CD4-positive, alpha-beta memory T cell (primary cell): ENCODE measurements at regions not wholly inside any gene's neighbourhood (a gene's known extent, or its start where the extent isn't known, plus 50 kb on each side); places are given as distances from the start of the nearest gene placed in this dataset.

Experiments
- CTCF ChIA-PET: fragments of 350-600 bp; sonication (Branson Sonifier 250); formaldehyde crosslinking; loops from one replicate; lab custom pipeline; 2021; ENCODE audit warnings: inconsistent platforms; ENCODE audit not compliant: partially characterized antibody; lab: Charles Lee
- POLR2A ChIA-PET: fragments of 350-600 bp; sonication (Branson Sonifier 250); formaldehyde crosslinking; loops from one replicate; lab custom pipeline; 2021; ENCODE audit not compliant: partially characterized antibody; lab: Charles Lee
- DNase-seq, 5 donors: peaks; one replicate each; pipeline versions ENCODE4 v3.0.0 to v3.0.0-alpha.2; 2020 to 2022; ENCODE audit warnings: mixed read lengths in 1 of 5
- H3K27ac ChIP-seq: one replicate; pipeline ENCODE4 v1.7.0; 2013; ENCODE audit warnings: low read depth, low read length
- H3K27me3 ChIP-seq: 2 replicates; pipeline ENCODE4 v1.7.0; 2013; ENCODE audit warnings: mild to moderate bottlenecking, low read length, moderate library complexity; ENCODE audit not compliant: insufficient read depth
- H3K36me3 ChIP-seq: 2 replicates; pipeline ENCODE4 v1.7.0; 2013; ENCODE audit warnings: mild to moderate bottlenecking, low read length, moderate library complexity; ENCODE audit not compliant: insufficient read depth
- H3K4me1 ChIP-seq: 2 replicates; pipeline ENCODE4 v1.7.0; 2013; ENCODE audit warnings: mild to moderate bottlenecking, low read length, moderate library complexity; ENCODE audit not compliant: insufficient read depth
- H3K4me3 ChIP-seq, 2 donors: one replicate each; pipeline ENCODE4 v1.7.0; 2013; ENCODE audit warnings: low read length in 2 of 2, mild to moderate bottlenecking in 1 of 2
- H3K9me3 ChIP-seq, 2 donors: one replicate each; pipeline ENCODE4 v1.7.0; 2013; ENCODE audit warnings: low read length in 2 of 2, control low read depth in 1 of 2; ENCODE audit not compliant: control insufficient read depth in 1 of 2
- H3K27ac Mint-ChIP-seq, 7 donors: one replicate each; pipeline ENCODE4 v1.8.0; 2020 to 2021; ENCODE audit warnings: mixed read lengths in 7 of 7, mild to moderate bottlenecking in 6 of 7, inconsistent platforms in 3 of 7, moderate library complexity in 3 of 7
- H3K27me3 Mint-ChIP-seq, 2 donors: one replicate each; pipeline ENCODE4 v1.8.0; 2020 to 2021; ENCODE audit warnings: mixed read lengths in 2 of 2
- H3K36me3 Mint-ChIP-seq, 2 donors: one replicate each; pipeline ENCODE4 v1.8.0; 2020 to 2021; ENCODE audit warnings: mixed read lengths in 2 of 2, inconsistent platforms in 1 of 2, mild to moderate bottlenecking in 1 of 2
- H3K4me1 Mint-ChIP-seq, 4 donors: one replicate each; pipeline ENCODE4 v1.8.0; 2020 to 2021; ENCODE audit warnings: mixed read lengths in 4 of 4, mild to moderate bottlenecking in 1 of 4
- H3K4me3 Mint-ChIP-seq, 8 donors: one replicate each; pipeline ENCODE4 v1.8.0; 2020 to 2021; ENCODE audit warnings: mixed read lengths in 8 of 8, mild to moderate bottlenecking in 7 of 8, moderate library complexity in 6 of 8, inconsistent platforms in 3 of 8
- H3K9me3 Mint-ChIP-seq, 8 donors: one replicate each; pipeline ENCODE4 v1.8.0; 2020 to 2021; ENCODE audit warnings: mixed read lengths in 8 of 8, mild to moderate bottlenecking in 5 of 8, inconsistent platforms in 3 of 8, moderate library complexity in 1 of 8
- intact Hi-C: fragments of 100-400 bp; cut with micrococcal nuclease; formaldehyde crosslinking; loops from one replicate; pipeline ENCODE4 v1.15.1; 2023

- H3K4me3 ChIP-seq = no peak overlapping the region
- ChIA-PET CTCF (no interaction called here), POLR2A (no interaction called here)
- no peaks in the 10 kb centered on the region for H3K4me1 ChIP-seq
- Mint-ChIP-seq H3K4me3 (no peak overlapping the region), H3K27ac (no peak overlapping the region), H3K36me3 (no peaks in the 10 kb centered on the region), H3K27me3 (no peaks in the 10 kb centered on the region), H3K9me3 (peaks cover 0 to 15% (median 1%) of the 10 kb centered on the region in 8 donors), H3K4me1 (no peaks in the 10 kb centered on the region)
- no peak for DNase-seq
- intact Hi-C loops = no loop called here
- H3K27ac ChIP-seq = no peak overlapping the region
- H3K27me3 ChIP-seq = no peaks in the 10 kb centered on the region
- no peaks in the 10 kb centered on the region for H3K36me3 ChIP-seq
- H3K9me3 ChIP-seq = no peaks in the 10 kb centered on the region
Observed at GRCh38 chr13:62635161-62635560, 1219.5 kb upstream of the PCDH20 start.

- Mint-ChIP-seq H3K4me3 (no peak overlapping the region), H3K36me3 (no peaks in the 10 kb centered on the region), H3K27ac (no peak overlapping the region), H3K27me3 (no peaks in the 10 kb centered on the region), H3K9me3 (peaks cover 0 to 15% (median 1%) of the 10 kb centered on the region in 8 donors), H3K4me1 (no peaks in the 10 kb centered on the region)
- Histone ChIP-seq H3K4me1 (no peaks in the 10 kb centered on the region), H3K4me3 (no peak overlapping the region), H3K36me3 (no peaks in the 10 kb centered on the region), H3K9me3 (no peaks in the 10 kb centered on the region), H3K27ac (no peak overlapping the region), H3K27me3 (no peaks in the 10 kb centered on the region)
- DNase-seq = no peak
- intact Hi-C loops = no loop called here
- ChIA-PET CTCF (no interaction called here), POLR2A (no interaction called here)
Observed at GRCh38 chr13:62633448-62633847, 1217.8 kb upstream of the PCDH20 start.

DNA sequence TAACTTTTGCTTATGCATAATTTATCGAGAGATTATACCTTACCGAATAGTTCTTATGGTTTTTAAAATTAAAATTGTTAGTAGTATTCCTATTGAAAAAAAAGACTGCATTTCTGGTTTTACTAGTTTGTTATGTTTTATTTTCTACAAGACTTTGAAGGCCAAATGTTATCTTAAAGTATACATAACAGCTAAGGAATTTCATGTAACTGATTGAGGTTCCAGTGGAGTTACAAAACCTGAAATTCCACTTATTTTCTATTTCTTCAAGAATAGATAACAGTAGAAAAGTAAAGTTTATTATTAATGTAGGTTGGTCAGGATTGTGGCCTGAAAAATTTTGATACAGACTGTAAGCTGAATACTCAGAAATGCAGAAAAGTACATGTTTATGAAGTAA lies 1216.0 kb upstream of the PCDH20 start:
- Histone ChIP-seq H3K9me3 (no peaks in the 10 kb centered on the region), H3K27ac (no peak overlapping the region), H3K36me3 (no peaks in the 10 kb centered on the region), H3K4me3 (no peak overlapping the region), H3K4me1 (no peaks in the 10 kb centered on the region), H3K27me3 (no peaks in the 10 kb centered on the region)
- no peak overlapping the region for H3K4me3 Mint-ChIP-seq
- no peaks in the 10 kb centered on the region for H3K36me3 Mint-ChIP-seq
- ChIA-PET CTCF (no interaction called here), POLR2A (no interaction called here)
- no peak overlapping the region for H3K27ac Mint-ChIP-seq
- peaks cover 0 to 10% (median 2%) of the 10 kb centered on the region in 8 donors for H3K9me3 Mint-ChIP-seq
- intact Hi-C loops = no loop called here
- no peaks in the 10 kb centered on the region for H3K4me1 Mint-ChIP-seq
- H3K27me3 Mint-ChIP-seq = no peaks in the 10 kb centered on the region
- DNase-seq = no peak

- intact Hi-C loops = no loop called here
- ChIA-PET CTCF (no interaction called here), POLR2A (no interaction called here)
- H3K4me3 ChIP-seq = no peak overlapping the region
- H3K27me3 Mint-ChIP-seq = no peaks in the 10 kb centered on the region
- no peak overlapping the region for H3K27ac Mint-ChIP-seq
- no peaks in the 10 kb centered on the region for H3K27me3 ChIP-seq
- H3K9me3 Mint-ChIP-seq = peaks cover 0 to 10% (median 2%) of the 10 kb centered on the region in 8 donors
- no peaks in the 10 kb centered on the region for H3K9me3 ChIP-seq
- DNase-seq = no peak
- H3K4me1 ChIP-seq = no peaks in the 10 kb centered on the region
- H3K4me3 Mint-ChIP-seq = no peak overlapping the region
- no peaks in the 10 kb centered on the region for H3K36me3 Mint-ChIP-seq
- no peak overlapping the region for H3K27ac ChIP-seq
- H3K4me1 Mint-ChIP-seq = no peaks in the 10 kb centered on the region
- H3K36me3 ChIP-seq = no peaks in the 10 kb centered on the region
Observed at GRCh38 chr13:62631124-62631523, 1215.5 kb upstream of the PCDH20 start.

DNA sequence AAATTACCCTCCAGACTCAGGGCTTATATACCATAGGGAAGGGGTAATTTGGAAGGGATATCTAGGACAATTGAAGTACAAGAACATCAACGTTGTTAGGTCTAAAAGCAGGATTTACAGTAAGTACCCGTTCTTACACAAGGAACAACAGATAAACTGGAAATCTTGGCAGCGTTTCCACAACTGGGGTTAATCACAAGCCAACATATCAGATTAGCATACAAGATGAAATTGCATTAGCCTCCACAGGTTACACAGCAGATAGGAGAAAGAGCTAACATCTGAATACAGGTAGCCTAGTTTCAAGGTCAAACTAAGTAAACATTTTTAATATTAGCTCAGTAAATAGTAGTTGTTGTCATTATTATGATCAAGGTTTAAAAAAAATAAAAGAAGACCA lies 1214.0 kb upstream of the PCDH20 start:
- H3K4me3 ChIP-seq = no peak overlapping the region
- peaks cover 0 to 15% (median 4%) of the 10 kb centered on the region in 8 donors for H3K9me3 Mint-ChIP-seq
- H3K27ac ChIP-seq = no peak overlapping the region
- H3K4me3 Mint-ChIP-seq = no peak overlapping the region
- no peaks in the 10 kb centered on the region for H3K36me3 Mint-ChIP-seq
- intact Hi-C loops = no loop called here
- H3K4me1 Mint-ChIP-seq = no peaks in the 10 kb centered on the region
- H3K27ac Mint-ChIP-seq = no peak overlapping the region
- no peaks in the 10 kb centered on the region for H3K36me3 ChIP-seq
- H3K4me1 ChIP-seq = no peaks in the 10 kb centered on the region
- H3K27me3 Mint-ChIP-seq = no peaks in the 10 kb centered on the region
- no peaks in the 10 kb centered on the region for H3K27me3 ChIP-seq
- ChIA-PET CTCF (no interaction called here), POLR2A (no interaction called here)
- no peak for DNase-seq
- H3K9me3 ChIP-seq = no peaks in the 10 kb centered on the region

- Histone ChIP-seq H3K9me3 (no peaks in the 10 kb centered on the region), H3K4me1 (no peaks in the 10 kb centered on the region), H3K4me3 (no peak overlapping the region), H3K27ac (no peak overlapping the region), H3K36me3 (no peaks in the 10 kb centered on the region), H3K27me3 (no peaks in the 10 kb centered on the region)
- Mint-ChIP-seq H3K4me1 (no peaks in the 10 kb centered on the region), H3K27ac (no peak overlapping the region), H3K36me3 (no peaks in the 10 kb centered on the region), H3K27me3 (no peaks in the 10 kb centered on the region), H3K9me3 (peaks cover 0 to 16% (median 10%) of the 10 kb centered on the region in 8 donors), H3K4me3 (no peak overlapping the region)
- DNase-seq = no peak
- ChIA-PET POLR2A (no interaction called here), CTCF (no interaction called here)
- intact Hi-C loops = no loop called here
Observed at GRCh38 chr13:62627226-62627625, 1211.6 kb upstream of the PCDH20 start.

DNA sequence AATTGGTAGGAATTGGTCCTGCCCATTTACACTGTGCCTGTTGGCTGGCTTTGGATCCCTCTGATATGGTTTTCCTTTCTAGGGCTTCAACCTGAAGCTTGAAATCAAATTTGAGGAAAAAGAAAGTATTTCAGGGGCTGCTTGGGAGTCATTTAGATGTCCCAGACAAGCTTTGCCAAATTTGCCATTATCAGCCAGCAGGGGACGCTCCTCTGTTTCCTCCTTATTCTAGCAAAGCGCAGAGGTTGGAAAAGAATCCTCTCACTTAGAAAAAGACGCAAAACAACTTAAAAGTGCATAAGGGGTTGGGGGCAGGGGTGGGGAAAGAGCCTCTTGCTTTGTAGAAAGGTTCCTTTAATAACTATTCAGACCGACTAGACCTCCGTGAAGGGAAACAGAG lies 1211.1 kb upstream of the PCDH20 start:
- Histone ChIP-seq H3K9me3 (no peaks in the 10 kb centered on the region), H3K27ac (no peak overlapping the region), H3K36me3 (no peaks in the 10 kb centered on the region), H3K27me3 (no peaks in the 10 kb centered on the region), H3K4me3 (no peak overlapping the region), H3K4me1 (no peaks in the 10 kb centered on the region)
- intact Hi-C loops = no loop called here
- ChIA-PET POLR2A (no interaction called here), CTCF (no interaction called here)
- Mint-ChIP-seq H3K4me1 (no peaks in the 10 kb centered on the region), H3K9me3 (peaks cover 0 to 17% (median 10%) of the 10 kb centered on the region in 8 donors), H3K27ac (no peak overlapping the region), H3K4me3 (no peak overlapping the region), H3K36me3 (no peaks in the 10 kb centered on the region), H3K27me3 (no peaks in the 10 kb centered on the region)
- DNase-seq = no peak
